Stimulated activated effector memory CD8-positive, alpha-beta T cell treated with anti-CD3 and anti-CD28 coated beads, Interleukin-12 subunit alpha, Interleukin-12 subunit beta, amount 100 ng/mL, for 72 hours (primary cell): ENCODE measurements at regions not wholly inside any gene's neighbourhood (a gene's known extent, or its start where the extent isn't known, plus 50 kb on each side); places are given as distances from the start of the nearest gene placed in this dataset.
"Not testable (repeated sequence)": the region's sequence is repeated elsewhere in the genome, so short reads cannot be mapped to it uniquely, and the experiment has no call there.

Source experiments
- ATAC-seq: fragments of 150-1000 bp; cut with Tn5 transposase; 2 replicates; pipeline ENCODE4 v1.10.0; 2021
- DNase-seq, 2 donors: peaks; one replicate each; pipeline ENCODE4 v3.0.0; 2021 to 2022; ENCODE audit warnings: low spot score in 2 of 2
- H3K27ac Mint-ChIP-seq: one replicate; pipeline ENCODE4 v1.8.0; 2022; ENCODE audit warnings: mild to moderate bottlenecking, mixed read lengths
- H3K36me3 Mint-ChIP-seq: one replicate; pipeline ENCODE4 v1.8.0; 2022; ENCODE audit warnings: mild to moderate bottlenecking, mixed read lengths
- H3K4me1 Mint-ChIP-seq: one replicate; pipeline ENCODE4 v1.8.0; 2022; ENCODE audit warnings: mixed read lengths
- H3K4me3 Mint-ChIP-seq: one replicate; pipeline ENCODE4 v1.8.0; 2022; ENCODE audit warnings: mild to moderate bottlenecking, mixed read lengths
- H3K9me3 Mint-ChIP-seq: one replicate; pipeline ENCODE4 v1.8.0; 2022; ENCODE audit warnings: mixed read lengths

DNA sequence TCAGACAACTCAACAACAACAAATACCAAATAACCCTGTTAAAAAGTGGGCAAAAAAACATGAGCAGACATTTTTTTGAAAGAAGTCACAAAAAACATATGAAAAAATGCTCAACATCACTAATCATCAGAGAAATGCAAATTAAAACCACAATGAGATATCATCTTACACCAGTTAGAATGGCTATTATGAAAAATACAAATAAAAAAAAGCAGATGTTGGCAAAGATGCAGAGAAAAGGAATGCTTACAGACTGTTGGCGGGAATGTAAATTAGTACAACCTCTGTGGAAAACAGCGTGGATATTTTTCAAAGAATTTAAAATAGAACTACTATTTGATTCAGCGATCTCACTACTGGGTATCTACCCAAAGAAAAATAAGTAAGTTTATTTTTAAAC is 114.0 kb downstream of the SLC38A4 start:
- H3K27ac Mint-ChIP-seq: no peak overlapping the region
- H3K9me3 Mint-ChIP-seq: no peaks in the 10 kb centered on the region

GRCh38 chr12:46710125-46710743 is 115.6 kb downstream of the SLC38A4 start:
- H3K36me3 Mint-ChIP-seq: no peaks in the 10 kb centered on the region

More for the DNA sequence above, 114.0 kb downstream of the SLC38A4 start:
- Mint-ChIP-seq H3K36me3 (no peaks in the 10 kb centered on the region), H3K4me1 (no peaks in the 10 kb centered on the region), H3K4me3 (no peak overlapping the region)
- DNase-seq (no peak), ATAC-seq (no peak)

DNA sequence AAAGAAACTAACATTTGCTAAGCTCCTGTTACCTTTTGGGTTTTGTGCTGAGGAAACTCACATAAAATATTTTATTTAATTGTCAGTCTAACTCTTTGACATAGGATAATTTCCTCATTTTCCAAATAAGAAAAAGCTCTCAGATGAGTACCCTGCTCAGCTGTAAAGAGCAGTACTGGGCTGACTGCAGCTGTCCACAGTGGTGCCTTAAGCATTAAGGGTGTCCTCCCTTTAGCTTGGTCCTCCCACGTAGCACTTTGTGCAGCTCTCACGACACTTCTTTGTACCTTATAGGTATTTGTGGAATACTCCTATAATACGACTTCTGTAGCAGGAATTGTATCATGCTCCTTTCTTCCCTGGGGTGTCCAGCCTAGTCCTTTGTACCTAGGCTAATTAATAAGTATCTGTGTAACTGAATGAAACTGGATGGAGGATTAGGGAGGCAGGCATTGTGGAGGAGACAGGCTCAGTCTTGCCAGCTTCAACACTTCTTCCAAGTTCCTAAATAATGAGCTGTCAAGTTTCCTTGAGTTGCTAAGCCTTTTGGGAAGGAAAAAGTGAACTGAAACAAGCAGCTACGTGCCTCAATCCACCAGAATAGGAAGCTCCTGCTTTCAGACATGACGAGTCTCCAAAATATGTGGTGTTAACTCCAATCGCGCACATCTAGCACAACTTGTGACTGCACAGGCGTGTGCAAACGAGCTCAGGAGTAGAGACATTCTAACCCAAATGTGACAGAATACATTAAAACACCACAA is 123.0 kb downstream of the SLC38A4 start:
- DNase-seq (no peak), ATAC-seq (no peak)
- Mint-ChIP-seq H3K36me3 (no peaks in the 10 kb centered on the region), H3K27ac (no peak overlapping the region), H3K4me3 (no peak overlapping the region), H3K4me1 (no peaks in the 10 kb centered on the region), H3K9me3 (peaks cover 2% of the 10 kb centered on the region)

More at GRCh38 chr12:46710125-46710743, 115.6 kb downstream of the SLC38A4 start:
- DNase-seq (no peak), ATAC-seq (no peak)
- Mint-ChIP-seq H3K4me1 (no peaks in the 10 kb centered on the region), H3K4me3 (no peak overlapping the region), H3K27ac (no peak overlapping the region), H3K9me3 (no peaks in the 10 kb centered on the region)

DNA sequence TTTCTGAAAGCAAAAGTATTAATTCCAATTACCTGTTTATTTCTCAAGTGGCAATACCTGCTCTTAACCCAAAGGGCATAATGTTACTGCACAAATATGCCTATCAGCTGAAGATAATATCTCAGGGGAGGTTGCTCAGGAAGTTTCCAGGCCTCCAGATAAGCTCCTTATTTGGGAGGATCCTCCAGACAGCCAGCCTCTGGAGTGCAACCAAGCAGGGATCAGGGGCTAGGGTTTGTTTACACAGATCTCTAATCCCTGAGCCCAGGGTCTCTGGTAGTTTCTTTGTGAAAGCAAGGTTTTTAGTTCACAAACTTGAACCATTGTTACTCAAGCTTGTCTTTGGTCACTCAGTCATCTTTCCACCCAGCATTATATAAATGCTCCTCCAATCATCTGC is 124.4 kb downstream of the SLC38A4 start:
- Mint-ChIP-seq H3K9me3 (peaks cover 6% of the 10 kb centered on the region), H3K27ac (no peak overlapping the region), H3K4me1 (no peaks in the 10 kb centered on the region), H3K36me3 (no peaks in the 10 kb centered on the region), H3K4me3 (no peak overlapping the region)
- ATAC-seq (no peak), DNase-seq (no peak)

DNA sequence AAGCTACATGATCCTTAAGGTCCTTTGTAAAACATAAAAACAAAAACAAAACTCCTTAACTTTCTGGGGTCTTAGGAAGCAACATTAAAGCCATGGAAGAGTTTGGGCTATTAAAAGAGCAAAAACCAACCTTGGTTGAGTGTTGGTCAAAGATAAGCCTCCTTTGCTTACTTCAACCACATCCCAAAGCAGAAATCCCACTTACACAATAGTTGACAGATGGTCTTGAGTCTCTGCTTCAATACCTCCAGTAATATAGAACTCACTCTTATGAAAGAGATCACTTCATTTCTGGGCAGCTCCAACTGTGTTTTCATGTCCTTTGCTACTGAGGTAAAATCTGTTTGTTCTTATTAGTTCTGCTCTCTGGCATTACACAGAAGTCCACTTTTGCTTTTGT is 125.8 kb downstream of the SLC38A4 start:
- Mint-ChIP-seq H3K27ac (no peak overlapping the region), H3K4me1 (no peaks in the 10 kb centered on the region), H3K36me3 (no peaks in the 10 kb centered on the region), H3K9me3 (peaks cover 6% of the 10 kb centered on the region), H3K4me3 (no peak overlapping the region)
- DNase-seq: no peak
- ATAC-seq: no peak

- ATAC-seq: no peak
- H3K4me3 Mint-ChIP-seq: no peak overlapping the region
These were observed 127.8 kb downstream of the SLC38A4 start for GRCh38 chr12:46698003-46698402.

DNA sequence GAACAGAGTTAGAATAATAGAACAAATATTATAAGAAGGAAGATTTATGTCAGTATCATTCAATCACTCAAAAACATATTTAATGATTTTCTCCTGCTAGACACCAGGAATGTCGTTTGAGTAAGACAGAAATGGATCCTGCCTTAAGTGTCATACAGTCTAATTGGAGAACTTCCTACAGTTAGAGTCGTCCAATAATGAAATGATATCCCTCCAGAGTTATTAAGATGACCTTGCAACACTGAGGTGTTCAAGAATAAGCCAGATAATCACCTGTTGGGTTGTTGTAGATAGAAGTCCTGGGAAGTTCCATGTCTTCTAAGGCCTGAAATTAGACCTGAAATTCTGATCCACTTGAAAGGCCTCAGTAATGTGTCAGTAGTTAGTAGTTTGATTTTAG is 132.3 kb downstream of the SLC38A4 start:
- Mint-ChIP-seq H3K36me3 (no peaks in the 10 kb centered on the region), H3K9me3 (peaks cover 9% of the 10 kb centered on the region), H3K27ac (no peak overlapping the region), H3K4me3 (no peak overlapping the region), H3K4me1 (no peaks in the 10 kb centered on the region)
- ATAC-seq: no peak
- DNase-seq: no peak

More at GRCh38 chr12:46698003-46698402, 127.8 kb downstream of the SLC38A4 start:
- no peaks in the 10 kb centered on the region for H3K36me3 Mint-ChIP-seq
- H3K9me3 Mint-ChIP-seq: peaks cover 6% of the 10 kb centered on the region
- no peak overlapping the region for H3K27ac Mint-ChIP-seq
- H3K4me1 Mint-ChIP-seq: no peaks in the 10 kb centered on the region
- DNase-seq: no peak

DNA sequence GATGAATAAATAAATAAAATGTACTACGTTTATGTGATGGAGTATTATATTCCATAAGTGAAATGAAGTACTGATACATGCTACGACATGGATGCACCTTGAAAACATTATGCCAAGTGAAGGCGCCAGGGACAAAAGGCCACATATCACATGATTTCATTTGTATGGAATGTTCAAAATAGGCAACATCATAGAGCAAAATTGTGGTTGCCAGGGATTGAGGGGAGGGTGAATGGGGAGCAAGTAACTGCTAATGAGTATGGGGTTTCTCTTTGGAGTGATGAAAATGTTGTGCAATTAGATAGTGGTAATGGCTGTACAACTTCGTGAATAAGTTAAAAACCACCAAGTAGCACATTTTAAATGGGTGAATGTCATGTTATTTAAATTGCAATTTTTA is 132.8 kb downstream of the SLC38A4 start:
- H3K4me1 Mint-ChIP-seq: no peaks in the 10 kb centered on the region
- no peak for ATAC-seq
- no peak overlapping the region for H3K4me3 Mint-ChIP-seq
- no peak overlapping the region for H3K27ac Mint-ChIP-seq
- peaks cover 9% of the 10 kb centered on the region for H3K9me3 Mint-ChIP-seq
- no peaks in the 10 kb centered on the region for H3K36me3 Mint-ChIP-seq
- DNase-seq: no peak

DNA sequence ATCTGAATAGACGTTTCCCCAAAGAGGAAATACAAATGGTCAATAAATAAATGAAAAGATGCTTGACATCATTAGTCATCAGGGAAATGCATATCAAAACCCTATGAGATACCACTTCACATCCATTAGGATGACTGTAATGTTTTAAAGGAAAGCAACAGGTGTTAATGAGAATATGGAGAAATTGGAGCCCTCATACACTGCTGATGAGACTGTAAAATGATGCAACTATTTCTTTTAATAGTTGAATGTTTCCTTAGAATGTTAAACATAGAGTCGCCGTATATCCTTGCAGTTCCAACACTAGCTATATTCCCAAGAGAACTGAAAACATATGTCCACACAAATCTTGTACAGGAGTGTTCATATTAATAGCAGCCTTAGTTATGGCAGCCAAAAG is 133.2 kb downstream of the SLC38A4 start:
- Mint-ChIP-seq H3K36me3 (no peaks in the 10 kb centered on the region), H3K4me3 (no peak overlapping the region), H3K27ac (no peak overlapping the region), H3K4me1 (no peaks in the 10 kb centered on the region), H3K9me3 (peaks cover 6% of the 10 kb centered on the region)
- DNase-seq (no peak), ATAC-seq (no peak)

GRCh38 chr12:46686267-46686942 is 139.4 kb downstream of the SLC38A4 start:
- no peak for DNase-seq
- Mint-ChIP-seq H3K4me3 (no peak overlapping the region), H3K27ac (no peak overlapping the region), H3K4me1 (no peaks in the 10 kb centered on the region), H3K9me3 (peaks cover 4% of the 10 kb centered on the region), H3K36me3 (no peaks in the 10 kb centered on the region)
- ATAC-seq: no peak

GRCh38 chr12:46684243-46684642 is 141.6 kb downstream of the SLC38A4 start:
- not testable (repeated sequence) for H3K4me3 Mint-ChIP-seq, ATAC-seq

GRCh38 chr12:46682148-46682547 is 143.6 kb downstream of the SLC38A4 start:
- H3K36me3 Mint-ChIP-seq: no peaks in the 10 kb centered on the region
- DNase-seq (no peak), ATAC-seq (no peak)
- H3K9me3 Mint-ChIP-seq: no peaks in the 10 kb centered on the region
- no peak overlapping the region for H3K4me3 Mint-ChIP-seq
- no peak overlapping the region for H3K27ac Mint-ChIP-seq
- no peaks in the 10 kb centered on the region for H3K4me1 Mint-ChIP-seq

More at GRCh38 chr12:46684243-46684642, 141.6 kb downstream of the SLC38A4 start:
- DNase-seq, H3K4me1 Mint-ChIP-seq, H3K36me3 Mint-ChIP-seq, H3K9me3 Mint-ChIP-seq, H3K27ac Mint-ChIP-seq: not testable (repeated sequence)

GRCh38 chr12:46680506-46680905 is 145.3 kb downstream of the SLC38A4 start:
- Mint-ChIP-seq H3K36me3 (no peaks in the 10 kb centered on the region), H3K4me3 (no peak overlapping the region)

DNA sequence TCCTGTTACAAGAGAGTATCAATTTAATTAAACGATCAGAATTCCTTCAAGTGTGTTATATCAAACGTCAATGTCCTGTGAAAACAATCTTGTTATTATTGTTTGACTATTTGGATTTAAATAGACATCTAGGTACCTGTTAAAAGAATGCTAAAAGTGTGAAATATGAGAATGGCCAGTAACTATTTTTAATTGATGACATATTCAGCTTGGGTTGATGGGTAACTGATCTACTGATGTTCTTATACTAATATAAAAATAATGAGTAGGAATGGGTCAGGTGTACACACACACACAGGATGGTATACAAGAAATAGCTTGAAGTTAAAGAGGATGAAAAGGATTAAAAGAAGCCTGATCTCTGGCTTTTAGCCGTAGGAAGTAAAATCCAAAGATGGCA is 146.0 kb downstream of the SLC38A4 start:
- Mint-ChIP-seq H3K36me3 (no peaks in the 10 kb centered on the region), H3K4me3 (no peak overlapping the region), H3K4me1 (peaks cover 5% of the 10 kb centered on the region), H3K9me3 (no peaks in the 10 kb centered on the region), H3K27ac (no peak overlapping the region)
- no peak for ATAC-seq
- no peak for DNase-seq

More at GRCh38 chr12:46680506-46680905, 145.3 kb downstream of the SLC38A4 start:
- ATAC-seq (no peak), DNase-seq (no peak)
- H3K27ac Mint-ChIP-seq: no peak overlapping the region
- no peaks in the 10 kb centered on the region for H3K4me1 Mint-ChIP-seq
- no peaks in the 10 kb centered on the region for H3K9me3 Mint-ChIP-seq

DNA sequence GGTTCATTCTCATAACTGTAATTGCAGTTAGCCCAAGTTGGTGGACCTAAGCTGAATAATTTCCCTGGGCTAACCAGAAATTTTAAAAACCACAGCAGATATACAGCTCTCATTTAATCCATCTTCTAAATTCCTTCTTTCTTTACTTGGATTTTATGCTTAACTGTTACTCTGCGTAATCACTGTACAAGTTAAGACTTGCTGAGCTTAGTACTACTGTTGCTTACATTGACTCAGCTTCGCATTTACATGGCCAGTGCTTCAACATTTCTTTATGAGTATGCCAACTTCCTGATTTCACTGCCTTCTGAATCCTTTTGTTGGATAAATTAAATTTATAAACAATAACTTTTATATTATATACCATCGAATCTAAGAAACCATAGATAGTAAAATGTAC is 147.4 kb downstream of the SLC38A4 start:
- Mint-ChIP-seq H3K4me3 (no peak overlapping the region), H3K9me3 (no peaks in the 10 kb centered on the region), H3K4me1 (peaks cover 7% of the 10 kb centered on the region), H3K27ac (no peak overlapping the region), H3K36me3 (no peaks in the 10 kb centered on the region)
- DNase-seq (no peak), ATAC-seq (no peak)

GRCh38 chr12:46677749-46678148 is 148.0 kb downstream of the SLC38A4 start:
- Mint-ChIP-seq H3K4me1 (peaks cover 7% of the 10 kb centered on the region), H3K36me3 (no peaks in the 10 kb centered on the region), H3K27ac (no peak overlapping the region), H3K4me3 (no peak overlapping the region), H3K9me3 (no peaks in the 10 kb centered on the region)
- ATAC-seq: peak; percentile 58
- no peak for DNase-seq
